ENCODE measurements at regions not wholly inside any gene's neighbourhood (a gene's known extent, or its start where the extent isn't known, plus 50 kb on each side); places are given as distances from the start of the nearest gene placed in this dataset.

DNA sequence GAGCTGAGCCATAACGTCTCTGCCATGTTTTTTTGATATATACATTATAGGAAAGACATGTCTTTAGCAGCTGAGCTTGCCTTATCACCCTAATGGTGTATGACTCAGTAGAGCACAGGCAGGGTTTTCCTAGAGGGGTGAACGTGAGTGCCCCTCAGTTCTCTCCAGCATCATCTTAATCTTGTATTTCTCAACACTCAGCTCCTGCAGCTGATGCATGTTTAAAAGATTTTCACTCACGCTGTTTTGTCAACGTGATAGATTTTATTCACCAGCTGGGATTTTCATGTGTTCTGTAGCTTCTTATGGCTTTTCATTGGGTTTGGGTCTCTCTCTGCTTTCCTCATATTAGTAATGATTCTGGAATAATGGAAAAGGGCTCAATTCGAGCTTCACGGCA, 186.0 kb upstream of the PMFBP1 start:
- TF ChIP-seq, protein P1, sequence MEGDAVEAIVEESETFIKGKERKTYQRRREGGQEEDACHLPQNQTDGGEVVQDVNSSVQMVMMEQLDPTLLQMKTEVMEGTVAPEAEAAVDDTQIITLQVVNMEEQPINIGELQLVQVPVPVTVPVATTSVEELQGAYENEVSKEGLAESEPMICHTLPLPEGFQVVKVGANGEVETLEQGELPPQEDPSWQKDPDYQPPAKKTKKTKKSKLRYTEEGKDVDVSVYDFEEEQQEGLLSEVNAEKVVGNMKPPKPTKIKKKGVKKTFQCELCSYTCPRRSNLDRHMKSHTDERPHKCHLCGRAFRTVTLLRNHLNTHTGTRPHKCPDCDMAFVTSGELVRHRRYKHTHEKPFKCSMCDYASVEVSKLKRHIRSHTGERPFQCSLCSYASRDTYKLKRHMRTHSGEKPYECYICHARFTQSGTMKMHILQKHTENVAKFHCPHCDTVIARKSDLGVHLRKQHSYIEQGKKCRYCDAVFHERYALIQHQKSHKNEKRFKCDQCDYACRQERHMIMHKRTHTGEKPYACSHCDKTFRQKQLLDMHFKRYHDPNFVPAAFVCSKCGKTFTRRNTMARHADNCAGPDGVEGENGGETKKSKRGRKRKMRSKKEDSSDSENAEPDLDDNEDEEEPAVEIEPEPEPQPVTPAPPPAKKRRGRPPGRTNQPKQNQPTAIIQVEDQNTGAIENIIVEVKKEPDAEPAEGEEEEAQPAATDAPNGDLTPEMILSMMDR (IDR thresholded peaks at IDR 0.05; ENCODE audit: low read depth, low read length): no peak
- no peak for TF ChIP-seq POLR2A (IDR thresholded peaks at IDR 0.05; ENCODE audit: extremely low read depth, insufficient read length)
- TF ChIP-seq, protein P2, sequence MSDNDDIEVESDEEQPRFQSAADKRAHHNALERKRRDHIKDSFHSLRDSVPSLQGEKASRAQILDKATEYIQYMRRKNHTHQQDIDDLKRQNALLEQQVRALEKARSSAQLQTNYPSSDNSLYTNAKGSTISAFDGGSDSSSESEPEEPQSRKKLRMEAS (IDR thresholded peaks at IDR 0.05; ENCODE audit: low read depth, low read length): no peak
